ENCODE measurements at regions not wholly inside any gene's neighbourhood (a gene's known extent, or its start where the extent isn't known, plus 50 kb on each side); places are given as distances from the start of the nearest gene placed in this dataset.

GRCh38 chr14:29388571-29388970 is 539.1 kb downstream of the PRKD1 start:
- DNase-seq (ENCODE audit: low read depth in 1 of 2, low spot score in 2 of 2) = no peak
- WGBS, 2 experiments (ENCODE audit: extremely low coverage in 1 of 2, insufficient coverage in 1 of 2, insufficient read length in 1 of 2, insufficient replicate concordance in 2 of 2, low coverage in 1 of 2, low lambda C conversion rate in 2 of 2, missing lambda C conversion rate in 1 of 2) = 95% methylated on average over 2 of the region's 2 CpGs; no CpG with 5 or more reads in 1 of the 2 experiments
- no peak overlapping the region for H2BK12ac ChIP-seq (ENCODE audit: low read depth, low read length)
- POLR2A ChIA-PET (ENCODE audit: partially characterized antibody) = no interaction called here
- H3K27ac ChIP-seq (ENCODE audit: low read depth, low read length) = no peak overlapping the region
- H4K20me1 ChIP-seq (replicated peaks in 1 of 2; ENCODE audit: control insufficient read depth in 1 of 2, insufficient read depth in 2 of 2, low read length in 2 of 2) = peaks cover 0 to 2% of the 10 kb centered on the region in 2 experiments
- H4K8ac ChIP-seq (ENCODE audit: extremely low read depth, insufficient read depth, low read length) = no peak overlapping the region
- no peaks in the 10 kb centered on the region; a peak in 1 of 4 replicates for H3K9me3 ChIP-seq (ENCODE audit: insufficient read depth in 2 of 2, low read depth in 1 of 2, low read length in 1 of 2)
- no peaks in the 10 kb centered on the region for H3K36me3 ChIP-seq (ENCODE audit: control insufficient read depth in 2 of 4, insufficient read depth in 4 of 4, low read length in 3 of 4)
- H2BK120ac ChIP-seq (replicated peaks; ENCODE audit: low read depth, low read length) = no peak overlapping the region
- H3K23ac ChIP-seq (ENCODE audit: insufficient read length) = no peak overlapping the region
- no peak overlapping the region for H3K4ac ChIP-seq (replicated peaks; ENCODE audit: insufficient read length, low read depth, low read length)
- no peak overlapping the region for H3K56ac ChIP-seq (replicated peaks; ENCODE audit: insufficient read length, low read depth, low read length)
- no peak overlapping the region for H3K9ac ChIP-seq (replicated peaks in 1 of 4; ENCODE audit: extremely low read depth in 1 of 4, low read depth in 3 of 4, low read length in 3 of 4)
- H3K79me1 ChIP-seq (ENCODE audit: low read depth, low read length) = no peaks in the 10 kb centered on the region
- H3K4me3 ChIP-seq (ENCODE audit: extremely low read depth in 1 of 4, insufficient read depth in 2 of 4, low read depth in 3 of 4, low read length in 4 of 4) = no peak overlapping the region
- no peaks in the 10 kb centered on the region for H3K27me3 ChIP-seq (replicated peaks in 1 of 4; ENCODE audit: control insufficient read depth in 3 of 4, extremely low read depth in 1 of 4, insufficient read depth in 3 of 4, low read length in 3 of 4)
- no peak for TF ChIP-seq POLR2A (IDR thresholded peaks at IDR 0.05; ENCODE audit: control extremely low read depth in 1 of 2, low read depth in 2 of 2, low read length in 2 of 2)
- no peak for TF ChIP-seq ATF3 (IDR thresholded peaks at IDR 0.05; ENCODE audit: insufficient read depth, low read depth, low read length)
- no peak for TF ChIP-seq JUN (IDR thresholded peaks at IDR 0.05; ENCODE audit: low read depth, low read length)
- TF ChIP-seq RXRA (IDR thresholded peaks at IDR 0.05; ENCODE audit: insufficient read depth, low read depth, low read length) = no peak
- TF ChIP-seq ZNF274 (IDR thresholded peaks at IDR 0.05; ENCODE audit: borderline replicate concordance, extremely low read depth, low read length) = no peak
- no peak for TF ChIP-seq CBX8 (IDR thresholded peaks at IDR 0.05; ENCODE audit: borderline replicate concordance, low read depth, low read length)
- no peak for TF ChIP-seq SIRT6 (IDR thresholded peaks at IDR 0.05; ENCODE audit: low read length)
- no peak for TF ChIP-seq BCL11A (IDR thresholded peaks at IDR 0.05; ENCODE audit: low read depth in 2 of 2, low read length in 2 of 2)
- no peak for TF ChIP-seq KDM4A (IDR thresholded peaks at IDR 0.05; ENCODE audit: low read depth, low read length, severe bottlenecking)
- TF ChIP-seq MAX (IDR thresholded peaks at IDR 0.05) = no peak
- TF ChIP-seq EGR1 (IDR thresholded peaks at IDR 0.05; ENCODE audit: borderline replicate concordance, low read depth, low read length) = no peak
- peaks cover 0 to 3% (median 0%) of the 10 kb centered on the region in 4 experiments; a peak in 1 of 7 replicates for H3K4me1 ChIP-seq (replicated peaks in 1 of 4; ENCODE audit: control insufficient read depth in 3 of 4, insufficient read depth in 4 of 4, low read length in 3 of 4)
- no peak for FAIRE-seq
- H3K79me2 ChIP-seq (ENCODE audit: control insufficient read depth in 1 of 2, insufficient read depth in 2 of 2, low read length in 2 of 2) = no peaks in the 10 kb centered on the region
- H4K5ac ChIP-seq (ENCODE audit: insufficient read length, low read depth, low read length) = no peak overlapping the region
- H2AK5ac ChIP-seq (ENCODE audit: low read depth, low read length) = no peak overlapping the region
- no peak overlapping the region for H2BK15ac ChIP-seq (ENCODE audit: low read length)
- no peaks in the 10 kb centered on the region for H3K23me2 ChIP-seq (ENCODE audit: low read depth, low read length)
- no peak overlapping the region for H3K4me2 ChIP-seq (ENCODE audit: insufficient read depth in 1 of 2, low read depth in 2 of 2, low read length in 2 of 2)
- H2BK5ac ChIP-seq (ENCODE audit: low read depth, low read length) = no peak overlapping the region
- no peak overlapping the region for H3K14ac ChIP-seq (ENCODE audit: insufficient read length)
- H2AFZ ChIP-seq (ENCODE audit: low read length) = no peak overlapping the region
- no peak overlapping the region for H4K91ac ChIP-seq (replicated peaks; ENCODE audit: insufficient read length, low read length)
- no peak overlapping the region for H3K18ac ChIP-seq (ENCODE audit: extremely low read depth, low read length)
- CTCF ChIA-PET (ENCODE audit: partially characterized antibody) = no interaction called here
- H2BK20ac ChIP-seq (ENCODE audit: low read length) = no peak overlapping the region
